Stimulated activated CD8-positive, alpha-beta memory T cell treated with anti-CD3 and anti-CD28 coated beads, Interleukin-15, amount 100 ng/mL, for 24 hours (primary cell): ENCODE measurements at regions not wholly inside any gene's neighbourhood (a gene's known extent, or its start where the extent isn't known, plus 50 kb on each side); places are given as distances from the start of the nearest gene placed in this dataset.

Experiments
- DNase-seq: peaks from one replicate; pipeline ENCODE4 v3.0.0-alpha.2; 2020; ENCODE audit warnings: low read depth

DNA sequence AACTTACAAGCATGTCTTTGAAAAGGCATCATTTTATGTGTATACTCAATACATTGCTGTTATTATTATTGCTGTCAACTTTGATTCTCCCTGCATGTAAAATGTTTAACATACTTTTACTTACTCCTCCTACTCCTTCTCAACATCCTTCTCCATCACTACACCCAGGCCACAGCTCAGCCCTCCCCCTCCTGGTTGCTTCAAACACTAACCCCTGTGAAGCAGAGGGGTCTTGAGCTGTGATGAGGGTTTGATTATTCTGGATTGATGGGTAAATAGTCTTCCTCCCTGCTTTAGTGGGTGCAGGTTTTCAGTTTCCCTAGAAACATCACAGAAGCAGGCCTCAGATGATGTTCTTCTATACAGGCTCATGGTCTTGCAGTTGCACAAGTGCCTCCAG is 221.0 kb downstream of the OSR1 start:
- DNase-seq, result no peak

DNA sequence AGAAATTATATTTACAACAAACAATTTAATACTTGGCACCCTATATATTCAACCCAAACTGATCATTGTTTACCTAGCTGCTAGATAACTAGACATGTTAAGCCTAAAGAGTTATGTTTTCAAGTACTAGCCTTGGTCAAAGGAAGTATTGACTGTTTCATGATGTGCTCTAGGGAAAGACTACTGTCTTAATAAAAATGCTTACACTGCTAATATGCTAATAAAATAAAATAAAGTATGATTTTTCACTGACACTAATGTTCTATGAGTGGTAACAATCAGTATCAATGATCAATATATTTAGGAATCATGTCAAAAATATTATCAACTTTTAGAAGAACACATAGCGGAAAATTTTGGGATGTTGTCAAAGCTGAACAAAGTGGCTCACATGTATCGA is 225.5 kb downstream of the OSR1 start:
- DNase-seq, result no peak

DNA sequence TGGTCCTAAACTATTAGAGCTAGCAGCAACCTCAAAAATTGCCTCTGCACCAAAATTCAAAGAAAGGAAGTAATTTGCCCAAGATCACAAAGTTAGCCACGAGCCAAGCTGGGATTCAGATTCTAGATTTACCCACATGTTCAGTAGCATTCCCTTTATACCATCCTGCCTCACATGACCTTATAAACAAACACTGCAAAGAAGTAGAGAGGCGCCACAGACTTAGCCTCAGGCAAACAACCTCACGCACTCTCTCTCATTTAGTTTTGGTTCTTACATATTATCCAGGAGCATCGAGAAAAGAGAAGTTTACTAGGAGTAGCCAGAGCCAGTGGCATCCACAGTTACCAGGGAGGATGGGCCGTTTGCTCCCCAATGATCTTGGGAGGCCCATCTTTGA is 226.6 kb downstream of the OSR1 start:
- no peak for DNase-seq

DNA sequence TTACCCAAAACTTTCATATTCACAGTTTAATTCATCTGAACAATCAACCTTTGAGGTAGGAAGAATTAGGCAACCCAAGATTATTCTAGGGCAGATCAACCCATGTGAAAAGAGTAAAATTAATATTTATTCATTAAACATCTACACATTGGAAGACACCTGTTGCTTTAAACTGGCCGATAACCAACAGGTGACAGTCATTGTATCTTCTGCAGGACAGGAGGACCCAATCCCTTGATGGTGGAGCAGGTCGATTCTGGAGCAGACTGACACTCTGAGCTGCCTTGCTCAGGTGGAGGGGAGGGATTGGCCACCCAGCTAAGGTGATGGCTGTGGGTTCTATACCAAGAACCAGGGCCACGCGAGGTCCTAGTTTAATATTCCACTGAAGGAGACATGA is 230.3 kb downstream of the OSR1 start:
- DNase-seq, result no peak

DNA sequence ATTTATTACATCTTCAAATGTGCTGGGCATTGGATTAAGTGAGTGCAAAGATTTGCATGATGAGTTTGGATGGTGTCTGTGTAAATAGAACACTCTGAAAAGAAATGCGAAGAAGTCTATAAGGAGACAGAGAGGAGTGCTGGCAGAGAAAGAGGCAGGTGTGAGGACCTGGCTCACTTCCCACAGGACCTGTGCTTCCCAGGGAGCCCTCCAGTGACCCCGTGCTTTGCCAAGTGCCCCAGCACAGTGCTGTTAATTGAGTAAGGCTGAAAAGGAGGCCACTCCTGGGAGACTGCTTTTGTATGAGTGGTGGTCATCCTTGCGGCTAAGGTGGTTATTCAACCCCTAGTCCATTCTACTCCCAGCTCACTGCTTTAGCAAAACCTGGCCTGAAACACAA is 230.8 kb downstream of the OSR1 start:
- DNase-seq, result no peak

DNA sequence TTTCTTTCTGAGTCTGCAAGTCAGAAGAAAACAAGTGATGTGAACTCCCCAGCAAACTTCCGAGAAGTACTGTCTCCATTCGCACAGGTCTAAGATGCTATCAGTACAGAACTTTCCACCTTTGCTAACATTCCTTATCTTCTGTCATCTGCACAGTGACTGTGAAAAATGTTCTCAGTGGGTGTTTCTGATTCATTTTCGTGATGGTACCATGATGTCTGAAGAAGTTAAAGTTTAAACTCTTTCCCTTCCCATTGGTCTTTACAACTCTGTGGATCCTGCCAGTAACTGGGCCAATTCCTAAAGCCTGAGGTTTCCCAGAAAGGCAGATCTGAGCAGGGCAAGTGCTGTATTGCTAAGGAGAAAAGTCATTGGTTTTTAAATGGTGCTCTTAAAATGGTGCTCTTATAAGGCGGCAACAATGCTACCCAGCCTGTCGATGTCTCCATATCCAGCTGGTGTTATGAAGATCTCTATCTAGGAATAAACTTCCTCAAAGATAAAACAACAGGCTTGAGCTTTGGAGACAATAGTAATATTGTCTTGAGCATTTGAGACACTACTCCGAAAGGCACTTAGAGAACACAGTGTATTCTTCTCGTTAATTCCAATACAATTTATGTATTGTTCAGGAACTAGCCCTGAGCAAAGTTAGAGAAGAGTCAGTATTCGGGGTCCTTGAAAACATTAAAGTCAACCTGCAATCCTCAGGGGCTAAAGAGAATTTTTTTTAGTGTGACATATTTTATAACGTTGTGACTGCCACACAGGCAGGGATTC is 232.3 kb downstream of the OSR1 start:
- no peak for DNase-seq

DNA sequence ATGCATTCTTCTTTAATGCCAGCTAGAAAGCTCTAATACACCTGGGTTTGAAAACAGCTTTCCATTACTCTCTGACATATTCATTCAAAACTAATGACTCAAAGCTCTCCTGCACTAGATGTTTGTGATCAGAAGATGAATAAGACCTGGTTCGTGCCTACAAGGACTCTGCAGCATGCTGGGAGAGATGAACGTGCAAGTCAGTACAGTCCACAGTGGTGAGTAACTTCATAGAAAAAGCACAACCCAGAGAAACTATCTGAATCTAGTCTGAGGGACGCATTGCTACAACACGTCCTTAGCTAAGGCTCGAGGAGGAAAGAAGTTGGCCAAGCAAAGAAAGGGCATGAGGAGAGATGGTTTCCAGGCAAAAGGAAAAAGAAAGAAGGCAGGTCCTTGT is 234.3 kb downstream of the OSR1 start:
- DNase-seq, result no peak

DNA sequence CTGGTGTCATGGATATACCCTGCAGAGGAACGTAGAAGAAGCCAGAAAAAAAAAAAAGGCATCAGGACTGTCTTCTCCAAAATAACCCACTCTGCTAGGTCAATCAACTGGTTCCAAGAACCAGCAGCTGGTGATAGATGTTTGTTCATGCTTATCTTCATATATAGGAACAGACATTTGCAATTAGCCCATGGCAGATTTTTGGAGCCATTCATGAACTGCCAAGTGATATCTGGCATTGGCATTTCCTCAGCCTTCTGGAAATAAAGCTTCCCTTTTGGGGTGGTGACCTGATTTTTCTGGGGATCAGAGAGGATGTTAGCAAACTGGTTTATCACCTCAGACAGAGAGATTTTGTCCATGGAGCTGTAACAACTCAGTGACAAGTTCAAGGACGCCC is 234.9 kb downstream of the OSR1 start:
- DNase-seq, result no peak

DNA sequence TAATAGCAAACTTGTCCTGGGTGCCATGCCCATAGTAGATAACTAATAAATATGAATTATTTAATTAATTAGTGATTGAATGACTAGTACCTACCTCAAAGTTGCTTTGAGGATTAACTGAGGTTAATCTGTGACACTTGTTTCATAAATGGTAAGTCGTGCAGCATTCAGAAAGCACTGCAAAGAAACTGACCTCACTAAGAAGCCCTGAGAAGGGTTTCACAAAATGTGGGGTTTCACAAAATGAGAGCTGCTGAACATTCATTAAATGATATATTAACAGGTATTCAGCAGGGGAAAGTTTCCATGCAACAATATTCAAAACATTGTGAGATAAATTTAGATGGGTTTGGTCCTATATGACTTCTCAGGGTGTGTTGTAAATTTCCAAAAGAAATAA is 236.2 kb downstream of the OSR1 start:
- DNase-seq, result no peak

DNA sequence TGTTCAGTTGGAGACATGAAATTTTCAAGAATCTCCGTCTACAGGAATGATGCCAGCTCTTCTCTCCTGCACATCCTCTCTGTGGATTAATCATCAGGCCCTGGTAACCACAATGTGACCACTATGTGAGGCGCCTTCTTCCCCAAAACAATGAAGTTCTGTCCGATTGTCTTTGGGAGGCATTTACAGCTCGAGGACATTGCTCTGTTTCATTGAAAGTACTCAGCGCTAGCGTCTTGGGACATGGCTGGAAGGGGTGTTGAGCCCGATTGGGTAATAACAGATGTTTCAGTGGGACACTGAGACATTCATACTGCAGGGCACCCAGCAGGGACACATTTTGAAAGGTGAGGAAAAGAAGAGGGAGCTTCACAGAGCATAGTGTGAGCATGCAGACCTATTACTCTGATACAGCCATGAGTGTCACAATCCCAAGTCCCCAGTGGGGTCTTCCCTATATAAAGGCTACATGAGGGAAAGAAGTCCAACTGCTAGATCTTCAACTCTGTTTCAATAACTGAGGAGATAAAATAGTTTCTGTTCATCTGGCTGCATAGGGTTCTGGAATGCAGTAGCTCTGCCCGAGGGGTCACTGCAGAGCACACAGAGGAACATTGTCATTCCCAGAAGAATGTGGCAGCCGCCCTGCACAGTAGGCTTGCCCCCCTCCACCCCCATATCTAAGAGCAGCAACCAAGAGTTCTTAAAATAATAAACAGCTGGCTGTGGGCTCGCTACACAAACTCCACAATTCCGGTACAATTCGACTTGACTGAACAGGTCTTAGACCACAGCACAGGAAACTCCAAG is 237.3 kb downstream of the OSR1 start:
- no peak for DNase-seq

DNA sequence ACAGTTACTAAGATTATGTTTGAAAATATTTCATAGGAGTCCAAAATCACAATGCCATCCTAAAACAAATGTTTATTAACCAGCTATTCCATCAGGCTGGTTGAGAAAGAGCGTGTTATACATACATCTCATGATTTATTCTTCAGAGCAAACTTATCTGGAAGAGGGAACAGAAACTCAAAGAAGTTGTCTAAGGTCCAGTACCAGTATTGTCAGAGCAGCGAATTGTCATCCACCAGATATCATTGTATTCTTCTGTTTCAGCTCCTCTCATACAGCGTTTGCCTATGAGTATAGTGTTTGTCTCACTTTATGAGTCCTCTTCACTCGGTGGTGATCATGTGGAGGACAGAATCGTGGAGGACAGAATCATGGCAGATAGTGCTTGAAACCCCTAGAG is 238.2 kb downstream of the OSR1 start:
- no peak for DNase-seq

DNA sequence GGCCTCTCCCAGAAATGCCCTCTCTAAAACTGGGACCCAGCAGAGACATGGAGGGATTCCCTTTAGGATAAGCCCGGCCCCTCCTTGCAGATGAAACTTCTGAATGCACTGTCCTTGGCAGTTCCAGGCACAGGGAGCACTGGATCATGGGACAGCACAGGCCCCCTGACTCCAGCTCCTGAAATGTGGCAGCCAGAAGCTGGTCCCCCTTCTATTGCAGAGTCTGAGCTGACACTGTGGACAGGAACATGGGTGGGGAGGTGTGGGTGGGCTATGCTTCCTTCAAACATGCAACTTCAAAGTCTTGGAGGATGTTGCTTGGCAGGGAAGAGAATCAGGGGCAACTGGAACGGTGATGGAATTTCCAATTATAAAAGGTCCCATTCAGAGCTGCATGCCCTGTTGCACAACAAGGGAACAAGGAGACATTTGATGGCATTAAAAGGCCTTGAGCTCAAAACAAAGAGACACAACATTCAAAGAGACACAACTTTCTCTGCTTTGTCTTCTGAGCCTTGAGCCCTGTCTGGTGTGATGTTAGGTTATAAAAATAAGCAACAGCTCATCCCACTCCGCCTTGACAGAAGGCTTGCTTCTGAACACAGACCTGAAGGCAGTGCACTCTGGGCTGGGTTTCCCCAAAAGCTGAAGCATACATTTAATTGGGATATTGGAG is 239.0 kb downstream of the OSR1 start:
- no peak for DNase-seq

DNA sequence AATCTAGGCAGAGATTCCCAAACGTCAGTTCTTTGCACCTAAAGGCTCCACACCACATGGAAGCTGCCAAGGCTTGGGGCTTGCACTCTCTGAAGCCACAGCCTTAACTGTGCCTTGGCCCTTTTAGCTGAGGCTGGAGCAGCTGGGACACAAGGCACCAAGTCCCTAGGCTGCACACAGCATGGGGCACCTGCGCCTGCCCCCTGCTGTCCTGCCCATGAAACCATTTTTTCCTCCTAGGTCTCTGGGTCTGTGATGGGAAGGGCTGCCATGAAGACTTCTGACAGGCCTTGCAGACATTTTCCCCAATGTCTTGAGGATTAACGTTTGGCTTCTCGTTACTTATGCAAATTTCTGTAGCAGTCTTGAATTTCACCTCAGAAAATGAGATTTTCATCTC is 241.5 kb downstream of the OSR1 start:
- no peak for DNase-seq

DNA sequence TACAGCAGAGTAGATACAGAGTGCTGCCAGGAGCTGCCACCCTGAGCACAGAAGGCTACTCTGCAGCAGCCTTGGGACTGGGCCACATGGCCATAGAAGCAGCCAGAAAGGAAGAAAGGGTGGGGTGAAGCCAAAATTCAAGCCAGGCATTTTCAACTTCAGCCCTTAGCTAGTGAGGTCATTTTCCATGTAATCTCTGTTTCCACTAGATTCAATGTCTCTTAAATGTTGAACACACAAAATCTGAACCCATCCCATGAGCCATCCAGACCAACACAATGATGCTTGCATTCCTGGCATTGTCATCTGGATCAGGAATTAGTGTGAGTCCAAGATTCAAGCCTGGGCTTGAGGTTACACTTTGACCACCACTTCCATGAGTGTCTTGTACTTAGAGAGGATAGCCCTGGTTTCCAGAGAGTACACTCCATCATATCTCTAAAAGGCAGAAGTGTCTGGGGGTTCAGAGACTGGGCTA is 243.6 kb downstream of the OSR1 start:
- DNase-seq, result no peak

DNA sequence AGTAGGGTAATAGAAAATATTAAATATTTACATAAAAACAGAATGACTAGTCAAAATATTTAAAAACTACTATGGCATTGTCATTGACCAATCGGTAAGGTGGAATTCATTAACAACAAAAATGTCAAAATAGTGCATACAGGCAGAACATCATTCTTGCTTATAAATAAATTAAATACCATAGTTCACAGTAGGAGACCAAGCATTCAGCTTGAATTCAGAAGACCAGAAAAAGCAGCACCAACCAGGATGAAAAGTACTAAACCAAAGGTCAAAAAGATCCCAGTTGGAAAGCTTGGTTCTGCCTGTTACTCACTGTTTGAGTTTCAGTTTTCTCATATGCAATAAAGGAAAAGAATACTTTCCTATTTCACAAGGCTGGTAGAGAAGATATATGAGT is 244.3 kb downstream of the OSR1 start:
- DNase-seq, result no peak

DNA sequence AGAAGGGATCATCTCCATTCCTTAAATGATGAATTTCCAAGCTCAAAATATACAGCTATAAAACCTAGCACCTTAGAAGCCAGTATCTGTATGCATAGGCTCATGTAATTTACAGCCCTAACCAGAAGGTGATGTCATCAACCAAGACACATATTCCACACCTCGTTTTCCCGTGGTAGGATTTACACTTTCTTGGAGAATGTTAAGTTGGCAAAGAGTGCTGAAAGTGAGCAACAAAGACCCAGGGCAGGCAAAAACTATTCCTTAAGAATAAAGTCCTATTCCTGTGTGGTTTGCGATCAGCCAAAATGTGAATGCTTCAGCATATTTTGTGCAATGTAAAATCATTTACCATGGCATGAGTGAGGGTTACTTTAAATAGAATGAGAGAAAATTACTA is 247.1 kb downstream of the OSR1 start:
- no peak for DNase-seq

DNA sequence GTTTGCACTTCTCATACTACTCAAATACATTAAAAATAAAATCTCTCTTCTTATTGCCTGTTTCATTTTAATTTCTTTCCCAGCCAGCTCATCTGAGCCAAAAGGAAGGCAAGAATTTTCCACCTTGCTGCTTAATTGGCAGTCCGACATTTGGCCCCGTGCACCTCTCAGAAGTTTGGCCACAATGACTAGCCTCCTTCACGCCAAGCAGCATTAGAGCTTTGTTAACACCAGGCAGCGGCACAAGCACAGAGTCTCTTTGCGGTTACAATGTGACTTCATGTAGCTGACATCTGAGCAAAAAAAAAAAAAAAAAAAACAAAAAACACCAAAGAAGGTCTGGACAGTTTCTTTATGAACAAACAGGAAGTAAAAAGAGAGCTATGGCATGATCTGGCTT is 248.9 kb downstream of the OSR1 start:
- DNase-seq, result no peak

DNA sequence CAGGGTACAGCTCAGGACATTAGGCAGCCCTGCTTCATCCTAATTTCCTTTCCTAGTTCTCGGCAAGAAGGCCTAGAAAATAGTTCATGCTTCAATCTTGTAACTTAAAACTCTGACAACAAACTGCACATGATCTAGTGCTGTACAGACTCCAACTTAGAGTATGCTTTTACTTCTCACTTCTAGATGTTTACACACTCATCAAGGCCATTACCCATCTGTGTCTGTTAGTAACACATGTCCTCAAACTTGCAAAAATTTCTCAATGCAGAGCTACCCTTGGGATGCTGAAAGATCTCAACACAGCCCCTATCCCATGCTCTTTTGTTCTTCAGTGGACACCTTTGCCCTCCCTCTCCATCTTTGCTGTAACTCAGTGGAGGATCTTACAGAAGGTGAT is 252.0 kb downstream of the OSR1 start:
- DNase-seq, result no peak

DNA sequence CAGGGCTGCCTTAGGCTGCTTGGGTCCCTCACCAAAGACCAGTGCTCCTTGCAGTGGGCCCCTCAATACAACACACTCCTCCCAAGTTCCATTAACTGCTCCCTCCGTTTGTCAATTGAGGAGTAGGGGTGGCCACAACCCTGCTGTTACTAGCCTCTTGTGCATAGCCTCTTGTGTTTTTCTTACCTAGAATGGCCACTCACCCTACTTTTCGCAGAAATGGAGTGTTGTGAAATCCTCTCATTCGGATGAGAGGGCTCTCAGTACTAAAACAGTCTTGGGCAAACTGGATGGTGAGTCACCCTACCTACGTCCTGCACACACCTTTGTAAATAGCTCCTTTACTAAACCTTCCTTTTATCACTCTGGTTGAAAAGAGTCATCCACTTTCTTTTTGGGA is 253.9 kb downstream of the OSR1 start:
- no peak for DNase-seq

DNA sequence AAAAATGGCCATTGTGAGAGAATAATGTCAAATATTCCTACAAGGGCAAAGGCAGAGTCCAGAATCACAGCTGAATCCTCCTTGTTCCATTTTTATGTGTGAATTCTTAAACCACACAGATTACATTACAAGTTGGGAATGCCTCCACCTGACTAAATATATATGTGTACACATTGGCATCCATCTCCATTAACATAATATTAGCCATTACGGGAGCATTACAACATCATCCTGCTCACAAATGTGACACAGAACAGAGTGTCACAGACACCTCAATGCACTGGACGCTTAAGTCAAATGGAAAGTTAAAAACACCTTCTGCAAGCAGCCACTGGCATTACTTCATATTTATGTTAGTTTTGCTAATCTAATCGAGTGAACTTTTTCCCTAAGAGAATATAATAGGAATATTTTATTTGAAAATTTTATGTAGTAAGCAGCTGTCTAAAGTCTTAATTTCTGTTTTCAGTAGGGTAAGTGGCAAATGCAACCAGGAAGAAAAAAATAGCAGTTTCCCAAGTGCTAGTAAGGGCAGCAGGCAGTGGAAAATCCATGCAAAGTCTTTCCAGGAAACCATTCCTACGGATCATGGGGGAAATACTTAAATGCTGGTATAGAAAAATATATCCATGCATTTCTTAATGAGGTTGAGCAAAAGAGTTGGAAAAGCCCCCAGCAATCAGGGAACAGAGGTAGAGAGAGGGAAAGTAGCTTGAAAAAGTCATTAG is 255.6 kb downstream of the OSR1 start:
- no peak for DNase-seq

DNA sequence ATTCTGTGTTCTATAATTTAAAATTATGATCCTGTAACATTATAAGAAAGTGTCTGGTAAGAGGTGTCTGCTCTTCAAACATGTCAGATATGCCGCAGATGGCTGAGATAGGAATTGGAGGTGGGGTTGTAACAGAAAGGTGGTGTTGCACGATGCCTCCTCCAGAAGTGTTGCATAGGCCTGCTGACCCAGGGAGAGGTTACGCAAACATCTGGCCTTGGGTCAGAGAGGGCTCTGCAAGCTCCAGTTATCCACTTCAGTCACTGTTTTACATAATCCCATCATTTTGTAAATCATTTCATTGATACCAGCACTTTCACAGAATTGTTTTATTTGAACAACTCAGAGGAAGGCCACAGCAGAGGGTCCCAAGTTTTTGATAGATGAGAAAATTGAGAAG is 256.5 kb downstream of the OSR1 start:
- DNase-seq, result no peak

DNA sequence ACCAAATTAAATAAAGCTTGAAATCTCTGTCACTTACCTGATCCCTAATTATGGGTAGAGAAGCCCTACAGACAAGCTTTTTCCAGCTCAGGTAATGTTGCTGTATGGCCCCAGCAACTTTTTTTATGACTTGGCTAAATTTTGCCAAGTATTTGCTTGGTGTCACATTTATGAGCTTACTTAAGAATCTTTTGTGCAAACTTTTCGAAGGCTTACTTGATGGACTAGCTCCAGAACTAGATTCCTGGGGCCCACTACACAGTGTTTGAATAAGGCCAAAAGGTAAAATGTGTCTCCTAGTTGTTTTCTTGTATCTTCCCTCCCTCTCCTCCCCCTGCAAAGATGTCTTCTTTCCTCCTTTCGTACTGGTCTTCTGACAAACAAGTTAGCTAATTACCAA is 257.9 kb downstream of the OSR1 start:
- DNase-seq, result no peak
